Right ventricle myocardium inferior (tissue), 1 donor: ENCODE measurements at regions not wholly inside any gene's neighbourhood (a gene's known extent, or its start where the extent isn't known, plus 50 kb on each side); places are given as distances from the start of the nearest gene placed in this dataset.
A peak's percentile ranks its signal among the peaks of the same experiment; 100 is the strongest.

Experiments used
- ATAC-seq: fragments of 200-7000 bp; cut with Tn5 transposase; one replicate; pipeline ENCODE4 v1.9.1; 2020; ENCODE audit warnings: mild to moderate bottlenecking, moderate library complexity
- DNase-seq: peaks from one replicate; pipeline ENCODE4 v3.0.0; 2021; ENCODE audit errors: missing footprints
- intact Hi-C: fragments of 100-400 bp; cut with DNase I; formaldehyde crosslinking; loops from one replicate; pipeline ENCODE4 v1.11.0; 2022
- donor health status: DM: no; HTN: yes; CAD: no; lungs with severe emphysema.

DNA sequence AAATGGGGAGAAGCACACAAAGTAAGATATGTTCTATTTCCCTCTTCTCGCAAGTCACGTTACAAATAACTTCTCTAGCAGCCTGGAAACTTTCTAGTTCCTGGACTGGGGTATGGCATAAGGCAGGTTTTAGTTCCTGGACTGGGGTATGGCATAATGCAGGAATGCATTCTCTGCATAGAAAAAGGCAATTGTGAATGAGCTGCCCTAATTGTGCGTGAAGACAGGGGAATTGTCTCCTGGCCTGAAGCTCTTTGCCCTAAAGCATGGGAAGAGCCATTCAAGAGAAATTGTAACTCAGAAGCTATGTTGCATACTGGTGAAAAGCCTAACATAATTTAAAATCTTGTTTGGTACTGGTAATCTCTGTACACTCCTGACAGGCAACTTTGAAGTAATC is 54.3 kb upstream of the CBLB start:
- ATAC-seq = no peak
- intact Hi-C loops = no loop called here

DNA sequence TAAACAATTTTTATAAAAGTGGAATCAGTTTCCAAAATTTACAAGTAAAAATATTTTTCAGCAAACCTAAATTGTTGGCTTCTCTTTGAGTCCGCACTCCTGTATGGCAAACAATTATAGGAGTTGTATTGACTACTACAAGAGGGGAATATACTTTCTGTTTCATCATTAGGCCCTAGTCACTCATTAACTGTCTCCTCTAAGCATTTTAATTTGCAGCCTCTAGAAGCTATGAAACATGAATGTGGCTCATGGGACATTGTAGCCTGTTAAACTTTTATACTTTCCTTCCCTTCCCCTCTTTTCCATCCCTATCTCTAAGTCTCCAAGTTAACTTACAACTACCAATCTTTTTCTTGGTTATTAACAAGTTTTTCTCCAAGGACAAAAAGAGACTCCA is 58.9 kb upstream of the CBLB start:
- intact Hi-C loops = no loop called here
- DNase-seq = no peak
- ATAC-seq = no peak

More for the DNA sequence above, 54.3 kb upstream of the CBLB start:
- no peak for DNase-seq

DNA sequence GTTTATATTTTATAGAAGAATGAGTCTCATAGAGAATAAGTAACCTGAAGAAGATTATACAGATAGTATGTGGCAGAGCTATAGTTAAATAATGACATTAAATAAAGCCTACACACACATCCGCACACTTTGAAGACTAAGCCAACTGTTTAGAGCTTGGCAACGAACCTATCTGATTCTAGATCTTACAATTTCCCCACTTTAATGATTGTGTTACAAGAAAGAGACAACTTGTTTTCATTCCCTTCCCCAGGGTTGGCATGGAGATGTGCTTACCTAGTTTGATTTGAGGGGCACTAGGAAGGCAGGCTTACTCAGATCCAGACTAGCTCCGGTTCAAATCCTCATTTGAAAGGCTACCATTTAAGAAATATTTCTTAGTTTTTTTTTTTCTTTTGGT is 61.9 kb upstream of the CBLB start:
- intact Hi-C loops = no loop called here
- ATAC-seq (no peak), DNase-seq (no peak)

DNA sequence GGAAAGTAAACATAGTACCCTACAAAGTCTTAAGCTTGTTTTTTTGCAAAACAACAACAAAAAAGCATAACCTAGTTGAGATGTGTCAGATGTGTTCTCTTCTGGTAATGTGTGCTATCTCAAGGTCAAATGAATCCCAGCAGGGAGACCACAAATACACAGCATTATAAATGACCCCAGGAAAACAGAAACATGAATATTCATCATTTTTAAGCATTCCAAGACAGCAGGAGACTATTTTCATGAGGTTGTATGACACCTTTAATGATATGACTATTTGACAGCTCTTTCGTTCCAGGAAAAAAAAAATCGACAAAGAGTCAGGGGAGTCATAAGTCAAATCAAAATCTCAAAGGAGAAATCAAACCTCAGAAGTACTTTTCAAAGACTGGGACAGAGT is 62.7 kb upstream of the CBLB start:
- intact Hi-C loops = no loop called here
- ATAC-seq (no peak), DNase-seq (no peak)

DNA sequence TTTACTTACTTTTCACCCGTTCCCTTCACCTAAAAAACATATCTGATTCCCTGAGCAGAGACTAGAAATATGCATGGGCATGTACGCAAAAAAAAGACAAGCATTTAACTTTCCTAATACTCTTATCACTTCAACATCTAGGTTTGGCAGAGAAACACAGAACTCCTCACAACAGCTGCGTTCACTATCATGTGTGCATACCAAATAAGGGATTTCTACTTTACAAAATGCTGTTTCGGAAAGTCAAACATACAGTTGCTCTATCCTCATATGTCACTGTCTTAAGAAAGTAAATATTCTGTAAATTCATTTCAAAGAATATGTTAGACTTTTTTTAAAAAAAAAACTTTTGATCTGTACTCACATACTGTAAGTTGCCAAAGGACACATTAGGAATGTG is 65.1 kb upstream of the CBLB start:
- intact Hi-C loops = no loop called here
- ATAC-seq = no peak
- no peak for DNase-seq

DNA sequence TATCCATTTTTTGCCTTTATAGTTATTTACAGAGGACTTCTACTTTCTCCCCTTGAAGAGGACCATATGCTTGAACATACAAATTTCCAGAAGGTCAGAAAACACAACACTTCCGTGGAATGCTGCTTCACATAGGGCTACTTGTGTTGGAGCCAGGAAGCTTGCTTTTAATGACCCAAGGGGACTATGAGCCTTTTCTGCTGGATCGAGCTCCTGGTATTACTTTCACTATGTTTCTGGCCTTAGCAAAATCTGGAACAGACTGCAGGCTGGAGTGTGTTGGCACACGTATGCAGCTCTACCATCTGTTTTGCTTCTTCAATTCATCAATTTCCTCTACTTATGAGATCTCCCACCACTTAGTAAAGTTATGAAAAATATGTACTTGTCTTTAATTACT is 69.3 kb upstream of the CBLB start:
- intact Hi-C loops = no loop called here
- peak; percentile 94 for ATAC-seq
- DNase-seq = no peak

DNA sequence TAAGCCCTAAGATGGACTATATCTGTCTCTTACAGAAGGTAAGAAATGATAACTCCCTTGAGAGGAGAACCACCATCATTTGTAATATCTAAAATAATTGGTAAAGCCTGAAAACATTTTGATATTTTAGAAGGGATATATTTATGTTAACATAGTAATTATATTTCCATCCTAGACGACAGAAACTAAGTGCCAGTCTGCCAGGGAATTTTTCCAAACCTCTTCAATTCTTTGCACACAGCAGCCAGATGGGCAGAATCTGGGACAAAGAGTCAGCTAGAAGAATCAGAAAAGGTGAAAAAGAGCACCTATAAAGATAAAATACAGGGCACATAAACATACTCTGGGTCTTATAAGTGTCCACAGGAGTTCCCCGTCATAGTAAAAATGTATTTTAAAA is 70.0 kb upstream of the CBLB start:
- no peak for ATAC-seq
- intact Hi-C loops = no loop called here

DNA sequence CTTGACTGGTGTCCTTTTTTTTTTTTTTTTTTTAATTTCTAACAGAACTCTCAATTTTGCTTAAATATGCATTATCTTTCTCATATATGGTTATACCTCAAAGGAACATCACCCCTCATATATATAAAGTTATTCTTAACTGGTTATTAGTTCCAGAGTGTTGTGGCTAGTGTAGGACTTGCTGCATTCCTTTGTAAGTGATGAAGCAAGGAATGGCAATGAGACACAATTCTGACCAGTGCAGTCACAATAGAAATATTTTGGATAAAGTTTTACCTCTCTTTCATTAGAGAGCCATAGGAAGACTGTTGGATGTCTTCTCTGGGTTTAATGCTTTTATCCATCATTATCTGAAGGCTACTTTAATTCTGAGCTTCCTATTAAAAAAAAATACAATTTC is 75.5 kb upstream of the CBLB start:
- intact Hi-C loops = no loop called here
- no peak for DNase-seq
- ATAC-seq = no peak

More for the DNA sequence above, 70.0 kb upstream of the CBLB start:
- DNase-seq = no peak

DNA sequence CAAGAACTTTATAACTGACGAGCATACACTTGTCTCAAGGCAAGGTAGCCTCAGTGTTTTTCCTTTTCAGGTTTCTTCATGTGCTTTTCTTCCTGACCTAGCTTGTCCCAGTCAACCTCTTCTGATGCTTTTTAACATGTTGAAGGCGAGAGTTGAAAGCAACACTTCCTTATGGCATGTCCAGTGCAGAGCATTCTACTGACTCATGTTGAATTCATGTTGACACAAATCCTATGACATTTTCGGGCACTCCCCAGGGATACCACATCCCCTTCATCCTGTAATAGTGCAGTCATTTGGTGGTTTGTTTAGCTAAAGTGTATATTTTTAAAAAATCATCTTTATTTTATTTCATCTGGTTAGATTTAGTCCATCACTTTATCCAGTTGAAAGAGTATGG is 75.9 kb upstream of the CBLB start:
- DNase-seq (no peak), ATAC-seq (no peak)
- intact Hi-C loops = no loop called here

DNA sequence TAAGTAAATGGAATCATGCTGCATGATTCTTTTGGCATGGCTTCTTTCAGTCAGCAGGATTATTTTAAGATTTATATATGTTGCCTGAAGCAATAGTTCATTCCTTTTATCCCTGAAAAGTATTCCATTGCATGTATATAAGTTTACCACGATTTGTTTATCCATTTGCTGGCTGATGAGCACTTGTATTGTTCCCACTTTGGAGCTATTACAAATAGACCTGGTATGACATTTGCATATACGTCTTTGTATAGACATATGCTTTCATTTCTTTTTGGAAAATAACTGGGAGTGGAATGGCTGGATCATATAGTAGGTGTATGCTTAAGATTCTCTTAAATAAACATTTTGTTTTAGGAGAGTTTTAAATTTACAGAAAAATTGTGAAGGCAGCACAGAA is 79.3 kb upstream of the CBLB start:
- ATAC-seq (no peak), DNase-seq (no peak)
- intact Hi-C loops = no loop called here

DNA sequence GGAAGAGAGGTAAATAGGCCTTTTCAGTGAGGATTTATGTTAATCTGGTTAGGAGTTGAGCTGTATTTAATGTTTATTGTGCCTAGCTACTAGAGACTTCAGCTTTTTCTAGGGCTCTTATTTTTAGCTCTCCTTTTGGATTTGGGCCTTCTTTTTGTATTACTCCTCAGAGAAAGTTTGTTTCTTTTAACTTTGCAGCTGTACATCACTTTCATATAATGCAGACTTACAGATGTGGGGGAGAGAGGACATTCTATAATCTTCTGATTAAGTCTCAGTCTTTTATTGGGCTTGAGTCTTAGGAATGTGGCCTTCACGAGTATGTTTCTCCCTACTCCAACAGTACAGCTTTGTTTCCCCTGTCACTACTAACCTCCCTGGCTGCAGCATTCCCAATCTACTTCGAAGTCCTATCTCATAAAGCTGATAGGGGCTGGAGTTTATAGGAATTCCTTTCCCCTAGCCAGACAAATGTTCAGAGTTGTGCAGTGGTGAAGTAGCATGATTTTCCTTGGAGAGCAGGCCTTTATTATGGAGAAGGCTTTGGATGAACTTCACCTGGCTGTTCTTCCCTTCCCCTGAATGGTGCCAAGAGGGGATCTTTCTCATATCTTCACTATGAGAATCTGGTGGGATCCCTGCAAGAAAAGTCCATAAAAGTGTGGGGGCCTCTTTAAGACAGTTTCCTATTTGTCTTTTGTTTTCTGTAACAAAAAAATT is 82.2 kb upstream of the CBLB start:
- DNase-seq (no peak), ATAC-seq (no peak)
- intact Hi-C loops = no loop called here

DNA sequence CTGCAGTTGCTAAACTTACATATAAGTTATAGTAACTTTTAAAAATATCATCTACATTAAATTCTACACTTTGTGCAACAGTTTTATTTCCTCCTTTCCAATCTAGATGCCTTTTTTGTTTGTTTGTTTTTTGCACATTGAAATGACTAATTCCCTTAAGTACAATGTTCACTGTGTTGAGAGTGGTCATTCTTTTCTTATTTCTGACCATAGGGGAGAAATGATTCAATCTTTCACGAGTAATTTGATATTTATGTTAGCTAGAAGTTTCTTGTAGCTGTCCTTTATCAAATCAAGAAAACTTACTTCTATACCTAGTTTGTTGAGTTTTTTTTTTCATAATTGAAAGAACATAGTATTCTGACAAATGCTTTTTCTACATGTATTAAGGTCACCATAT is 85.0 kb upstream of the CBLB start:
- ATAC-seq = no peak
- DNase-seq = no peak
- intact Hi-C loops = no loop called here

DNA sequence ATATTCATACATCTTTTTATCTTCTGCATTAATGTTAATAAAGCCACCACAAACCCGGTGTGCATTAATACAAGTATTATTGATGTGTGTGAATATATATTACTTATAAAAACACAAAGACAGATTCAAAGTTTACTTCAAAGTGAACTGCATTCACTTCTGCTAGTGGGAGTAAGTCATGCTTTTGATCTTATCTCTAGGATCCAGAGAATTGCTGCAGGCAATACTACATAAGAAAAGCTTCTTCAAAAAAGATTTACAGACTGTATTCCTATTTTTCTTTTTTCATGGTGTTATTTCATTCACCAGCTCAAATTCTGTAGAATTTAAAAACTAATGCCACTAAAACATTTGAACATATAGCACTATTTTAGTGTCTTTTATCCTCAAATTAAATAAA is 87.5 kb upstream of the CBLB start:
- ATAC-seq (no peak), DNase-seq (no peak)
- intact Hi-C loops = no loop called here

DNA sequence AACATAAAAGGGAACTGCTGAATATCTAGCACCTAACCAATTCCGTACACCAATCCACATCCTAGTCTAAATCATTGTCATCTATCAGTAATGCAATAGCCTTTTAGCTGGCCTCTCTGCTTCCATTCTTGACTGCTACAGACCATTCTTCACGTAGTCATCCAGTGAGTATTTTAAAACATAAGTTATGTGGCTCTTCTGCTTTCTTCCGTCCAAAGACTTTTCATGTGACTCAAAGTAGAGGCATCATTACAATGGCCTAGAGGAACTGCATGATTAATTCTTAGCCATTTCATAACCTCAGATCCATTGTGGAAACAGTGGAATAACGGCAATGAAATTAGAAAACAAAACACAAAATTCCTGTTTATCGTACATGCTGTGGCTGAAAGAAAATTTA is 88.9 kb upstream of the CBLB start:
- intact Hi-C loops = no loop called here
- DNase-seq = no peak
- no peak for ATAC-seq

DNA sequence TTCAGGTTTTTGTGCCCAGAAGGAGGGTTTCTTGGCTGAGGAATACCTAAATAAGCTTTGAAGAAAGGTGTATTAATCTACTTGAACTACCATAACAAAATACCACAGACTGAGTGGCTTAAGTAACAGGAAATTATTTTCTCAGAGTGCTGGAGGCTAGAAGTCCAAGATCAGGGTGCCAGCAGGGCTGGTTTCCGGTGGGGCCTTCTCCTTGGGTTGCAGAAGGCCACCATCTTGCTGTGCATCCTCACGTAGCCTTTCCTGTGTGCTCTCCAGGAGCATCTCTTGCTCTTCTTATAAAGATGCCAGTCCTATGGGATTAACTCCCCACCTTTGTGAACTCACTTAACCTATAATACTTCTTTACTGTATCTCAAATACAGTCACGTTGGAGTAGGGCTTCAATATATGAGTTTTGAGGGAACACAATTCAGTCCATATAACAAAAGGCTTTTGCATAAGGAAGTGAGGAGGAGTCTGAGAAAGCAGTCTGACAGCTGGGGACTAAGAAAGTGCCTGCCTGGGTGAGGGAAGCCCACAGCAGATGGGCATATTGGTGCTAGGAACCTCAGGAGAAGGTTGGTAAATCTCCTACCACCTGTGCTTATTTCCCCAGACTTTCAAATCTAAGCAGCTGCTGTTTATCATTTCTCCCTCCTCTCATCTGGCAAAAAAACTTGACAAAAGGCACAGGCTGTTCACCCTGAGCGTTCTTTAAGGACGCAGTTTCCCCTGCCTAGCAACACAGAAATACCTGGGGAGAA is 89.6 kb upstream of the CBLB start:
- no peak for DNase-seq
- intact Hi-C loops = no loop called here
- no peak for ATAC-seq

DNA sequence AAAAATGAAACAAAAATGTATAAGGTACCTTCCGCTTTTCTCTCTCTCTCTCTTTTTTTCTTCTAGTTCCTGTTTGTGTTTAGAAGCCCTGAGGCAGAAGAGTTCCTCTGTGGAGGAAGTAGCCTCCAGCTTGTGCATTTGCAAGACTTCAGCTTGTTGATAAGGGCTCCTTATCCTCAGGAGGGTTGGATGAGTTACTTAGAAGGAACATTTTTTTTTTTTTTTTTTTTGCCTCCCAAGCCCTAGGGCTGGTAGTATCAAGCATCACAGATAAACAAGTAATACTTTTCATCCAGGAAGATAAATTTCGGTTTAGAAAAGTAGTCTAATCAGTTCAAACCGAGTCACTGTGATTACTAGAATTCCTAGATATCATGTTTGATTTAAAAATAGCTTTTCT is 91.0 kb upstream of the CBLB start:
- ATAC-seq (no peak), DNase-seq (no peak)
- intact Hi-C loops = no loop called here

DNA sequence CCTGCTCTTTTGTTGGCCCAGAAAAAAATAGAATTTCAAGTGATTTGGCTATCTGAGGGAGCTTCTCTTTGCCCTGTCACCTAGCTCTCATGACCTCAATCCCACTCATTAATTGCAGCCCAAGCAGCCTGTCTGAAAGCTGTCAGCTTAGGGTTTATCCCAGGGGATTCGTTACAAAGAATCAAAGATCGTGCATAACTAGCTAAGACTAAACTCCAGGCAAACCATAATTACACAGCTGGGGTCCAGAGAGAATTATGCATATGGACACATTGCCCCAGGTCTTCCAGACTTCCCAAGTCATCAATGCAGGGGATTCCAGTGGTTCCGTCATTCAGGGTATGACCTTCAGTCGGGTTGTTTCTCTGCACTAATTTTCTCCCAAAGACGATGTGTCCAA is 91.6 kb upstream of the CBLB start:
- no peak for DNase-seq
- no peak for ATAC-seq
- intact Hi-C loops = no loop called here

DNA sequence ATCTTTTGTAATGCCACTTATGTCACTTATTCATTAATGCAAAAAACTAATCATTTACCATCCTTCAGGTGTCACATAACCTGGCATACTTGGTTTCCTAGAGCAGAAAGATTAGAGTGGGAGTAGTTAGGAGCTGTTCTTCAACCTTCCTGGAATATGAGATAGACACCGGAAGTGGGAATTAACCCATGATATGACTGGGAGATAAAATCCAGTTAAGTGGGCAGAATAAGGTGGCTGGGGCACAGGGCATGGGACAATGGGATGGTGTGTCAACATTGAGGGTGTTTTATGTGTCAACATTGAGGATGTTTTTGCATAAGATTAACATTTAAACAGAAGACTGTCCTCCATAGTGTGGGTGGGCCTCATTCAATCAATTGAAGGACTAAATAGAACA is 94.3 kb upstream of the CBLB start:
- intact Hi-C loops = no loop called here
- ATAC-seq = no peak
- DNase-seq = no peak

DNA sequence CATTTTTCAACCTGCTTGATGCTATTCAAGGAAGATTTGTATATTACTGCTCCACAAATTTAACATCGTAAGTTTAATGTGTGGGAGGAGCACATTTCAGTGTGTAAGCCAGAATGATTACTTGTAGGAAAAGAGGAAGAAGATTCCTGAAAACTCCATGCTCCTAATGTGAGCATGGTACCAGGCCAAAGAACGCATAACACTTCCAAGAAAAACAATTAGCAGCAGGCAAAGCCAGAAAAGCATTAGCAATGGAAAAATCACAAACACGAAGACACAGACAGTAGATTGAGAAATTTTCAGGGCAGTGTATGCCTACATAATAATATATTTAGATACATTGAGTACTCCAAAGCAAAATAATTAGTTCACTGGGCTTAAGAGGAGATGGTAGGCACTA is 96.6 kb upstream of the CBLB start:
- peak; percentile 67 for ATAC-seq
- no peak for DNase-seq
- intact Hi-C loops = no loop called here

DNA sequence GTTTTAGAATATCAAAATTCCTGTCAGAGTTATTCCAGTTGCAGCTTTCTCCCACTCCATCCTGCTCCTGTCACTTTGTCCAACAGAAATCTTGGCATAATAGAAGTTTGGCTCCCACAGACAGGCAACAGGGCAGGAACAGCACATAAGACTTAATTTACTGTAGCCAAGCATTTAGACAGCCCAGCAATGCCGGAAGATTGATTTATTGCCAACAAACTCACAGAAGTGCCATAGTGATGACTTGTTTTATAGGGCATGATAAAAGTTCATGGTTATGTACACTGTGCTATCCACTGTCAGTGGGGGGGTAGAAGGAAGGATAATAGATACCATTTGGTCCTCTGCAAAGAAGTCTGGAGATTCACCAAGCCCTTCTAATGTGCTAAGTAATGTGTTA is 98.3 kb upstream of the CBLB start:
- intact Hi-C loops = no loop called here

DNA sequence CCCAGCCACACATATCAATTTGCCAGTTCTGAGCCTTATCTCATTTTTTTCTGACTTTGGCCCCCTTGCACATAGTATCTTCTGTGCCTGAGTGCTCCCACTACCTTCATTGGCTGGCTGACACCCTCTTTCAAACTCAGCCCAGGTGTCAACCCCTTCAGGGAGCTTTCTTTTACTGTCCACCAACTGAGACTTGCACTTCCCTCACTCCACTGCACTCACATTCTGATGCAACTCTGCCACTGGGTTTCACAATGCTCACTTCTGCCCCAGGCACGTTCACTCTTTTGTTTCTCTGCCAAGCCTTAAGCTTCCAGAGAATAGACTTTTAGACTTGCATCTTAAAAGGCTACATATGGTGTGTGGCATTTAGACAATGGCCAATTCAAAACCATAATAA is 101.5 kb upstream of the CBLB start:
- intact Hi-C loops = no loop called here
- ATAC-seq = peak; percentile 34
- DNase-seq = no peak

More for the DNA sequence above, 98.3 kb upstream of the CBLB start:
- DNase-seq = no peak
- ATAC-seq = peak; percentile 67
